VCaP (cell line): ENCODE measurements at regions not wholly inside any gene's neighbourhood (a gene's known extent, or its start where the extent isn't known, plus 50 kb on each side); places are given as distances from the start of the nearest gene placed in this dataset.

ENCODE experiments used
- H3K27ac ChIP-seq: fragments of 450-650 bp; 2 replicates; pipeline ENCODE4 v1.5.1; 2017
- CTCF ChIP-seq: fragments of 450-650 bp; conservative IDR thresholded peaks from 2 replicates; pipeline ENCODE4 v1.5.1; 2017; ENCODE audit warnings: mild to moderate bottlenecking, moderate library complexity

DNA sequence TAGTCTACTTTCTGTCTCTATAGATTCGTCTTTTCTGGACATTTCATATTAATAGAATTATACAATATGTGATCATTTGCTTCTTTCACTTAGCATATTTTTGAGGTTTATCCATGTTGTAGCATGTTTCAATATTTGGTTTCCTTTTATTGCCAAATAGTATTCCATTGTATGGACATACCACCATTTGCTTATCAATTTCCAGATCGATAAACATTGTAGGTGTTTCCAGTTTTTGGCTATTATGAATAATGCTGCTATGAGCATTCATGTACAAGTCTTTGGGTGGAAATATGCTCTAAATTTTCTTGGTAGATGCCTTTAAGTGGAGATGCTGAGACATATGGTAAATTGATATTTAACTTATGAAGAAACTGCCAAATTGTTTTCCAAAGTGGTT lies 114.1 kb downstream of the RND3 start:
- no peak for TF ChIP-seq CTCF
- no peak overlapping the region for H3K27ac ChIP-seq

DNA sequence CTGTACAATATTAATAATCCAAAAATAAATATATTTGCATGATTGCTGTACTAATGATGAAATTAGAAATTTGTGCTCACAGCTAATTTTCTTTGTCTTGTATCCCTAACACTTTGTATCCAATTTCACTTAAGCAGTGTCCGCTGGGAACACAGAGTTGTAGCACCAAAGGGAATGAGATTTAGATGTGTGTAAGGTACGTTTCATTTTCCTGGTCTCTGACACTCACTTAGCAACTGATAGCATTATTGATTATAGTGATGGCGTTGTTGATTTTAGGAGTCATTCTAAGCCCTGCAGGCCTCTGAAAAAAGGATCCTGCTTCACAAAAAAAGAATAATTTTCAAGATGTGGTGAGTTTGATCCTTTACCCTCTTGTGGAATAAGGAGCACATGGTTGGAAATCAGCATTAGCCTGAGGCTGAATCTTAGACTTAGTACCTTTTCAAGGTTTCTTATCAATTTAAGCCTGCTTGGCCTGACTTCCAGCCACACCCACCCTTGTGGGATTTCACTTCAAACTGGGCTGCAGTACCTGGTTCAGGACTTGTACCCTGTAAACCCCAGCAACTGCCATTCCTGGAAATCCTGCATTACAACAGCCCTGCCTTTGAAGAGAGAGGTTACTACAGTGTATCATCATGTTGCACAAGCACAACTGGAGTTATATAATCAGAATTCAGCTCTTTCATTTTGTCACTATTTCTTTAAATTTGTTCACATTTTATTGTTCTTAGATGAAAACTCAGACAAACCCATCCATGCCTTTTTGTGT lies 116.2 kb downstream of the RND3 start:
- peak overlapping the region; percentile 83 for H3K27ac ChIP-seq
- no peak for TF ChIP-seq CTCF

DNA sequence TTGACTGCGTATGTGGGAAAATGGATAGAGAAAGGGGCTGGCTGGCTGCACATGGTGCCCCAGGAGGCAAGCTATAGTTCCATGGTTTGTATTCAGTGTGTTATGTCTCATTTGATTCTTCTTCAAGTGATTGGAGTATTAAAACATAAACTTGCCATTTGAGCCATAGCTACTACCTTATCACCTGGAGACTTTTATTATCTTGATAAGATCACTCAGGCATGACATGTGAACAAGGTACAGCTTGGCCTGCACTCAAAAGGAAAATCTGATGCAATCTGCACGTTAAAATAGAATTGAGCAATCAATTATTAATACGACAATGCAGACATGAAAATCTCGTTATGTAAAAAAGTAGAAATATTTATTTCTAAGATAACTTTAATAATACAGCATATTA lies 116.9 kb downstream of the RND3 start:
- no peak for TF ChIP-seq CTCF
- peak overlapping the region; percentile 83 for H3K27ac ChIP-seq

GRCh38 chr2:150369862-150370261 lies 117.6 kb downstream of the RND3 start:
- TF ChIP-seq CTCF = no peak
- peak overlapping the region; percentile 83 for H3K27ac ChIP-seq

DNA sequence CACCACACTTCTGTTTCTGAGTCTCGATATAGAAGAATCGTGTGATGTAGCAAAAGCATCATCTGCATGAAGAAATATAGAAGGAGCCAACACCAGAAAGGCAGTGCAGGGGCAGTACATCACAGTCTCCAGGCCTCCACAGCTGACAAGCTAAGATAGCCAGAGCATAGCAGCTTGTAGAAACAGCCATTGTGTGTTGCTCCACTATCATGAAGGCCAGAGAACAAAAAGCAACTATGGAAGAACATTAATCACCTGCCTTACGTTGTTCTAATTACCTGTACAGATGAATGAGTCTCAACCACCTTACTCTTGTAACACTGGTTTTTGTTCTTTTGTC lies 129.0 kb downstream of the RND3 start:
- no peak for TF ChIP-seq CTCF
- H3K27ac ChIP-seq = no peak overlapping the region

DNA sequence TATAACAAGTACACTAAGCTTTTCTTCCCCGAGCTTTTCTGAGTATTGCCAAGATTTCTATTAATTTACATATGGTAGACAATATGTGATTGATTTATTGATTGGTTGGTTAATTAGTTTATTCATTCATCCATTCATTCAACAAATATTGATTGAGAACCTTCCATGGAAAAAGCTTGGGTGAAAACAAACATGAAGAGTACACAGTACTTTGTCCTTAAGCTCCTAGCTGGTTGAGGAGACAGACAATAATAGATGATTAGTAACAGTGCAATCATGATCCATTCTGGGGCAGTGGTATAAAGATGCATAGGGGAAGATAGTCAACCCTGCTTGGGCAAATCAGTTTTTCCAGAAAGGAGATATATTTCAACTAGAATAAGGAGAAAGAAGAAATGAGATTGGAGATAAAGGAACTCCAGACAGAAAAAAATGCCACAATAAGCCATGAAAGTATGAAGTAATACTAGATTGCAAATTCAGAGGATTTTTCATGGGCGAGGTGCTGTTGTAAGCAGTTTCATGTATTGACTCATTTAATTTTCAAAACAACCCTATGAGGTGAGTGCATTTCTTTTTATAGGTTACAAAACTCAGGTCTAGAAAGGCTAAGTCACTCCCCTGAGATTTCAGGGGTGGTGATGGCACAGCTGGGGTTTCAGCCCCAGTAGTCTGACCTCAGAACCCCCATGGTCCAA lies 129.5 kb downstream of the RND3 start:
- no peak overlapping the region for H3K27ac ChIP-seq
- no peak for TF ChIP-seq CTCF

GRCh38 chr2:150355440-150355839 lies 132.0 kb downstream of the RND3 start:
- no peak for TF ChIP-seq CTCF
- no peak overlapping the region for H3K27ac ChIP-seq
